Parathyroid adenoma (tissue), 2 donors: ENCODE measurements at regions not wholly inside any gene's neighbourhood (a gene's known extent, or its start where the extent isn't known, plus 50 kb on each side); places are given as distances from the start of the nearest gene placed in this dataset.

Experiments used
- H2AFZ ChIP-seq: fragments of 300-600 bp; sonication (generic); one replicate; pipeline ENCODE4 v1.7.0; 2017; ENCODE audit warnings: antibody characterized with exemption, mild to moderate bottlenecking
- H3K27ac ChIP-seq: fragments of 300-600 bp; sonication (generic); one replicate; pipeline ENCODE4 v1.7.0; 2017
- H3K27me3 ChIP-seq: fragments of 300-600 bp; sonication (generic); one replicate; pipeline ENCODE4 v1.7.0; 2017; ENCODE audit warnings: low read length; ENCODE audit not compliant: control insufficient read depth, insufficient read depth
- H3K36me3 ChIP-seq: fragments of 300-600 bp; sonication (generic); one replicate; pipeline ENCODE4 v1.7.0; 2017; ENCODE audit warnings: low read length; ENCODE audit not compliant: control insufficient read depth, insufficient read depth
- H3K4me1 ChIP-seq: fragments of 300-600 bp; sonication (generic); one replicate; pipeline ENCODE4 v1.7.0; 2017; ENCODE audit warnings: control low read depth
- H3K4me2 ChIP-seq: fragments of 300-600 bp; sonication (generic); one replicate; pipeline ENCODE4 v1.7.0; 2017; ENCODE audit warnings: low read length
- H3K4me3 ChIP-seq: fragments of 300-600 bp; sonication (generic); one replicate; pipeline ENCODE4 v1.7.0; 2017; ENCODE audit warnings: low read depth, low read length
- H3K79me2 ChIP-seq: fragments of 300-600 bp; sonication (generic); one replicate; pipeline ENCODE4 v1.7.0; 2017; ENCODE audit warnings: control low read depth
- H3K9ac ChIP-seq: fragments of 300-600 bp; sonication (generic); one replicate; pipeline ENCODE4 v1.7.0; 2017; ENCODE audit warnings: mild to moderate bottlenecking
- H3K9me3 ChIP-seq: fragments of 300-600 bp; sonication (generic); one replicate; pipeline ENCODE4 v1.7.0; 2017; ENCODE audit warnings: low read length; ENCODE audit not compliant: control insufficient read depth
- TF ChIP-seq, protein P1 (sequence below): fragments of 300-600 bp; sonication (generic); IDR thresholded peaks from one replicate; pipeline ENCODE4 v1.7.0; 2017; ENCODE audit warnings: antibody characterized with exemption, mild to moderate bottlenecking
- donor health status: primary hyperparathyroidism.

DNA sequence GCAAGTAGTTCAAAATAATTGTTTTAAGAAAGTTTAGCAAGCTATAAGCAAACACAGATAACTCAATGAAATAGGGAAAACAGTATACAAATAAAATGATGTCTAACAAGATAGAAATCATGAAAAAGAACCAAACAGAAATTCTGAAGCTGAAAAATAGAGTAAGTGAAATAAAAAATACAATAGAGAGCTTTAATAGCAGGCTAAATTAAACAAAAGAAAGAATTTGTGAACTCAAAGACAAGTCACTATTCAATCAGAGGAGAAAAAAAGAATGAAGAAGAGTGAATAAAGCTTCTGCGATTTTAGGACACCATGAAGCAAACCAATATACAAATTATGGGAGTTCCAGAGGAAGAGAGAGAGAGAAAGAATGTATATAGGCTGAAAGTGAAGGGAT is 576.8 kb downstream of the STK39 start:
- no peaks in the 10 kb centered on the region for H3K36me3 ChIP-seq
- H3K27me3 ChIP-seq, result no peaks in the 10 kb centered on the region
- no peak overlapping the region for H3K27ac ChIP-seq
- H3K4me3 ChIP-seq, result no peak overlapping the region
- H3K4me2 ChIP-seq, result no peak overlapping the region
- peaks cover 4% of the 10 kb centered on the region for H3K9me3 ChIP-seq
- H3K9ac ChIP-seq, result no peak overlapping the region
- H2AFZ ChIP-seq, result no peak overlapping the region
- TF ChIP-seq, protein P1, sequence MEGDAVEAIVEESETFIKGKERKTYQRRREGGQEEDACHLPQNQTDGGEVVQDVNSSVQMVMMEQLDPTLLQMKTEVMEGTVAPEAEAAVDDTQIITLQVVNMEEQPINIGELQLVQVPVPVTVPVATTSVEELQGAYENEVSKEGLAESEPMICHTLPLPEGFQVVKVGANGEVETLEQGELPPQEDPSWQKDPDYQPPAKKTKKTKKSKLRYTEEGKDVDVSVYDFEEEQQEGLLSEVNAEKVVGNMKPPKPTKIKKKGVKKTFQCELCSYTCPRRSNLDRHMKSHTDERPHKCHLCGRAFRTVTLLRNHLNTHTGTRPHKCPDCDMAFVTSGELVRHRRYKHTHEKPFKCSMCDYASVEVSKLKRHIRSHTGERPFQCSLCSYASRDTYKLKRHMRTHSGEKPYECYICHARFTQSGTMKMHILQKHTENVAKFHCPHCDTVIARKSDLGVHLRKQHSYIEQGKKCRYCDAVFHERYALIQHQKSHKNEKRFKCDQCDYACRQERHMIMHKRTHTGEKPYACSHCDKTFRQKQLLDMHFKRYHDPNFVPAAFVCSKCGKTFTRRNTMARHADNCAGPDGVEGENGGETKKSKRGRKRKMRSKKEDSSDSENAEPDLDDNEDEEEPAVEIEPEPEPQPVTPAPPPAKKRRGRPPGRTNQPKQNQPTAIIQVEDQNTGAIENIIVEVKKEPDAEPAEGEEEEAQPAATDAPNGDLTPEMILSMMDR, result no peak
- H3K79me2 ChIP-seq, result no peaks in the 10 kb centered on the region
- no peaks in the 10 kb centered on the region for H3K4me1 ChIP-seq

DNA sequence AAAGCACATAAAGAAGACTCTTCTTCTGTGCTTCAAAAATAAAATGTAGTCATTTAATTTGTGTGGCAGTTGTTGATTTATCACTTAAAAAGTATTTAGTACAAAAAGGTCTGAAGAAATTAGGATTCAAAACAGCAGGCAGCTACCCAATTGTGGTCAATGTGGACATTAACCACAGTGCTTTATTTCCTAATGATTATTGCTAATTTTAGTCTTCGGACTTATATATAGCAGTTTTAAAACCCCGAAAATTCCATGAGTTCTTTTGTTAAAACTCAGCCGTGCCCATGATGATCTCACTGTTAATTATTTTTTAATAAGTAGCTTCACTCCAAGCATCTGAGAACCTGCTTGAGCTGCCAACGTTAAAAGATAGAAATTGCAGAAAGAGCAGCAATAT is 594.3 kb downstream of the STK39 start:
- Histone ChIP-seq H3K79me2 (no peaks in the 10 kb centered on the region), H3K9me3 (no peaks in the 10 kb centered on the region), H3K36me3 (no peaks in the 10 kb centered on the region), H3K4me2 (no peak overlapping the region), H3K9ac (no peak overlapping the region), H2AFZ (no peak overlapping the region), H3K27me3 (no peaks in the 10 kb centered on the region), H3K4me3 (no peak overlapping the region), H3K27ac (no peak overlapping the region), H3K4me1 (no peaks in the 10 kb centered on the region)
- TF ChIP-seq, protein P1, result no peak

DNA sequence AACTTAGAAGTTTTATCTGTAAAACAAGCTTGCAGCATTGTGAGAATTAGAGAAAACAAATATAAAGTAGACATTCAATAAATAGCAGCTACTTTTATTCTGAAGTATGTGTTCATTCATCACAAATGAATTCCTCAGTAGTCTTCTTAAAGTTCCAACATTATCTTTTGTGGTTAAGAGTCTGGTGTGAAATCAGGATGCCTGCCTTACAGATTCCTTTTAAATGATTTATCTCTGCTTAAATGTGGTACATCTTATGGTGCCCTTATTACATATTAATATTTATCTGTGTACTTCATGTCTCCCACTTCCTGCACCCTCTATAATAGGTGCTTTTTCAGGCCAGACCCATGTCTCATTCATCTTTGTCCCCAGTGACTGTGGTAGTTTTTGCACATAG is 595.0 kb downstream of the STK39 start:
- Histone ChIP-seq H3K27me3 (no peaks in the 10 kb centered on the region), H3K27ac (no peak overlapping the region), H3K4me1 (no peaks in the 10 kb centered on the region), H3K36me3 (no peaks in the 10 kb centered on the region), H3K9ac (no peak overlapping the region), H3K4me3 (no peak overlapping the region), H2AFZ (no peak overlapping the region), H3K79me2 (no peaks in the 10 kb centered on the region), H3K4me2 (no peak overlapping the region), H3K9me3 (no peaks in the 10 kb centered on the region)
- TF ChIP-seq, protein P1, result no peak

DNA sequence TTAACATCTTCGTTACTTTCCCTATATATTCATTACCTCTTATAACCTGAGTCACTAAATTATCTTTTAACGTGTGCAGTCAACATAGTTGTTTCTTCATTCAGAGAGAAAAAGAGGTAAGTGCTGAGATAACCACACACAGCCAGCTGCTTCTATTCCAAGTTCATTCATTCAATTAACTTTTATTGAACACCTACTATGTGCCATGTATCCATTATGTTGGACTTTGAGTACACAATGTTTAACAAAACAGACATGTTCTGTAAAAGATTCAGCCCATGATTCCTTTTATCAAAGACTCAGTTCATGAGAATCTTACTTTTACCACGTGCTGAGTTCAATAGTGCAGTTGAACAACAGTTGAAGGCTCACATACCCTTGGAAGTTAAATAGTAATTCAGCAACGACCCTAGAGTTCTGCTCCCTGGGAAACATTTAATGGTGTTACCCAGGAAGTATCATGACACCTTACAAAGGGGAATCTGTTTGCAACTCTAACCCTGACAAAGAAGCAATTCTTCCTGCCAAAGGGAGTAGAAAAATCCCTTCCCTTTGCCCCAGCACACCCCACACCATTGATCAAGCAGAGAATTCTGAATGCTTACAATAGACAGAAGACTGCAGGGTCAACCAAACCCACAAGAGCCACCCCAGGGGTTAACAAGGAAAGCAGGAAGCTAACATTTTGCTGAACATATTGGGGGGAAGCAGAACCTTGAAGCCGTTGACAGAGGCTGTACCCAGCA is 595.8 kb downstream of the STK39 start:
- Histone ChIP-seq H3K4me3 (no peak overlapping the region), H3K9me3 (no peaks in the 10 kb centered on the region), H3K27ac (no peak overlapping the region), H3K36me3 (no peaks in the 10 kb centered on the region), H3K9ac (no peak overlapping the region), H3K4me2 (no peak overlapping the region), H2AFZ (no peak overlapping the region), H3K4me1 (no peaks in the 10 kb centered on the region), H3K27me3 (no peaks in the 10 kb centered on the region), H3K79me2 (no peaks in the 10 kb centered on the region)
- TF ChIP-seq, protein P1, result no peak

DNA sequence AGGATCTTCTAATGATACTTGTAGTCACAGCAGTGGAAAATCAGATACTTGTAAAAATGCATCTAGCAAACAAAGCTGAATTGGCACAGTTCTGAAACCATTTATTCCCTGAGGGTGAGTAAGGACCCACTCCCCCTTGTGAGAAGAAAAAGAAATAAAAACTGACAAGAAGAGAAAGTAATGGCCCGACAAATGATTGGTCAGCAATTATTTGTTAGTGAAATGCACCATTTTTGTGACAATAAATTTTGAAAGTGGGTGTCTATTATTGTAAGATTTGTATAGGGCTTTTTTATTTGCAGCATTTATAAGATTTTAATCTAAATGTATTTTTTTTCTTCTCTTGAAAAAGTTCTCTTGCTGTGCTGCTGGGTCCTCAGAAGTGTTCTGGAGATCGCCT is 600.8 kb downstream of the STK39 start:
- TF ChIP-seq, protein P1, result no peak
- Histone ChIP-seq H3K9ac (no peak overlapping the region), H3K4me1 (no peaks in the 10 kb centered on the region), H3K4me3 (no peak overlapping the region), H3K4me2 (no peak overlapping the region), H3K9me3 (no peaks in the 10 kb centered on the region), H2AFZ (no peak overlapping the region), H3K36me3 (no peaks in the 10 kb centered on the region), H3K79me2 (no peaks in the 10 kb centered on the region), H3K27ac (no peak overlapping the region), H3K27me3 (no peaks in the 10 kb centered on the region)
